PC-9 (cell line): ENCODE measurements at regions not wholly inside any gene's neighbourhood (a gene's known extent, or its start where the extent isn't known, plus 50 kb on each side); places are given as distances from the start of the nearest gene placed in this dataset.

ENCODE experiments used
- EZH2 ChIP-seq: fragments of 200-600 bp; sonication (generic); IDR thresholded peaks from 2 replicates; pipeline ENCODE4 v1.8.0; 2017; ENCODE audit warnings: antibody characterized with exemption, low read depth
- TF ChIP-seq, protein P1 (sequence below): fragments of 200-600 bp; sonication (generic); conservative IDR thresholded peaks from 2 replicates; pipeline ENCODE4 v1.6.1; 2017; ENCODE audit warnings: mixed run types, antibody characterized with exemption, mild to moderate bottlenecking, moderate library complexity

DNA sequence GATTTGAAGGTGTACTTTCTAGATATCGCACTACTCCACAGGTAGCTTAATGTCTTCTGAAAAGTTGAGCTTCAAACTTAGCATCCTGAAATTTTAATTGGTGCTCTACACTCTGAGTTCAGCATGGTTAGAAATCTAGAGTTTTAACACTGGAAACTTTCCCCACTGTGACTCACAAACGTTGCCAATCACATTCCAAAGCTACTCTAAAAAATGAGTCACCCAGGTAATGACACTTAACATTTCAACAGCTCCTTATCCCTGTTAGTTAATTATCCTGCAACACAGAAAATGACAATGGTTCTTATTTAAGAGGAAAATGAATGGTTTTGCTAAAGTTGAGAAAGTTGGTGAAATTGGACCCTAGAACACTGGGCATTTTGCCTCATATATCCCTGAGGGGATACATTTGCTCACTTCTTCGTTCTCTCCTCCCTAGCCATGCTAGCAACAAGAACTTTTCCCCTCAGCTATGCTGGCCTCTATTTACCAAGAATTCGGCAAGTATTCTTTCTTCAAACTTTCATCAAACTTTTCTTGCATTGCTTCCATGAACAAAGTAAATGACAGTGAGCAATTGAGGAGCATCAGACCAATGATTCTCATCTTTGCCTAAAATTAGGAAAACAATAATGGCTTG, 1024.1 kb upstream of the KLHL29 start:
- TF ChIP-seq, protein P1, sequence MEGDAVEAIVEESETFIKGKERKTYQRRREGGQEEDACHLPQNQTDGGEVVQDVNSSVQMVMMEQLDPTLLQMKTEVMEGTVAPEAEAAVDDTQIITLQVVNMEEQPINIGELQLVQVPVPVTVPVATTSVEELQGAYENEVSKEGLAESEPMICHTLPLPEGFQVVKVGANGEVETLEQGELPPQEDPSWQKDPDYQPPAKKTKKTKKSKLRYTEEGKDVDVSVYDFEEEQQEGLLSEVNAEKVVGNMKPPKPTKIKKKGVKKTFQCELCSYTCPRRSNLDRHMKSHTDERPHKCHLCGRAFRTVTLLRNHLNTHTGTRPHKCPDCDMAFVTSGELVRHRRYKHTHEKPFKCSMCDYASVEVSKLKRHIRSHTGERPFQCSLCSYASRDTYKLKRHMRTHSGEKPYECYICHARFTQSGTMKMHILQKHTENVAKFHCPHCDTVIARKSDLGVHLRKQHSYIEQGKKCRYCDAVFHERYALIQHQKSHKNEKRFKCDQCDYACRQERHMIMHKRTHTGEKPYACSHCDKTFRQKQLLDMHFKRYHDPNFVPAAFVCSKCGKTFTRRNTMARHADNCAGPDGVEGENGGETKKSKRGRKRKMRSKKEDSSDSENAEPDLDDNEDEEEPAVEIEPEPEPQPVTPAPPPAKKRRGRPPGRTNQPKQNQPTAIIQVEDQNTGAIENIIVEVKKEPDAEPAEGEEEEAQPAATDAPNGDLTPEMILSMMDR = no peak
- TF ChIP-seq EZH2 = no peak
